Adrenal gland (tissue), 9 donors: ENCODE measurements at regions not wholly inside any gene's neighbourhood (a gene's known extent, or its start where the extent isn't known, plus 50 kb on each side); places are given as distances from the start of the nearest gene placed in this dataset.

ENCODE experiments used
- DNase-seq, 7 donors: peaks; one replicate each; pipeline ENCODE4 v3.0.0-alpha.2; 2019 to 2020
- H3K27ac ChIP-seq, 5 donors: fragments of 200-600 bp; sonication (generic) in 4 of 5; 1 replicate in 3 of 5; 2 replicates in 2 of 5; pipeline versions ENCODE4 v1.5.1 to v1.8.0; 2016 to 2020; ENCODE audit warnings: mild to moderate bottlenecking in 1 of 5
- H3K27me3 ChIP-seq: fragments of 200-600 bp; 2 replicates; pipeline ENCODE4 v1.8.0; 2021
- H3K36me3 ChIP-seq, 2 donors: fragments of 200-600 bp; replicated peaks in 1 of 2; 1 replicate in 1 of 2; 2 replicates in 1 of 2; pipeline versions ENCODE4 v1.5.1 to v1.8.0; 2018 to 2022
- H3K4me1 ChIP-seq, 2 donors: fragments of 200-600 bp; replicated peaks in 1 of 2; 1 replicate in 1 of 2; 2 replicates in 1 of 2; pipeline versions ENCODE4 v1.5.1 to v1.8.0; 2018 to 2021
- H3K4me3 ChIP-seq, 4 donors: fragments of 200-600 bp; sonication (generic) in 3 of 4; one replicate each; pipeline ENCODE4 v1.5.1; 2016 to 2018
- H3K9me3 ChIP-seq, 3 donors: fragments of 200-600 bp; sonication (generic) in 1 of 3; replicated peaks in 1 of 3; 1 replicate in 2 of 3; 2 replicates in 1 of 3; pipeline versions ENCODE4 v1.5.1 to v1.8.0; 2016 to 2021
- CTCF ChIP-seq, 6 experiments: fragments of 450-650 bp in 4 of 6; fragments of 200-600 bp in 2 of 6; sonication (generic) in 1 of 6; IDR thresholded peaks; 1 replicate in 5 of 6; 2 replicates in 1 of 6; pipeline versions ENCODE4 v1.5.1 to v1.8.0; 2016 to 2021; ENCODE audit warnings: antibody characterized with exemption in 6 of 6, mild to moderate bottlenecking in 2 of 6, moderate library complexity in 1 of 6
- POLR2A ChIP-seq, 2 donors: fragments of 450-650 bp; IDR thresholded peaks; one replicate each; pipeline ENCODE4 v1.6.1; 2017; ENCODE audit warnings: antibody characterized with exemption in 2 of 2, mild to moderate bottlenecking in 2 of 2, moderate library complexity in 1 of 2
- WGBS, 4 donors: extraction: QIAGEN DNeasy Blood & Tissue Kit in 2 of 4; methylation state at CpG; one replicate each; pipeline versions ENCODE4 v1.1.5 to v1.1.7; 2013 to 2017; 5-methylcytosine and 5-hydroxymethylcytosine counted together
- intact Hi-C, 2 donors: fragments of 100-400 bp; cut with DNase I; formaldehyde crosslinking; loops; one replicate each; pipeline versions ENCODE4 v1.14.1 to v1.15.0; 2022 to 2023
- donor health status: healthy with polysubstance abuse.
- donor health status: Bipolar disorder and iron deficiency.
- donor health status: DM: yes; HTN: yes; CAD: no.
- donor health status: DM: no; HTN: no; CAD: no.
- donor health status: DM: no; HTN: no; CAD: no.

- Histone ChIP-seq H3K36me3 (no peaks in the 10 kb centered on the region), H3K27ac (no peak overlapping the region), H3K27me3 (no peaks in the 10 kb centered on the region), H3K4me3 (no peak overlapping the region), H3K4me1 (no peaks in the 10 kb centered on the region), H3K9me3 (peaks cover 0 to 3% (median 0%) of the 10 kb centered on the region in 3 donors)
- TF ChIP-seq POLR2A (IDR thresholded peaks at IDR 0.05) = no peak
- TF ChIP-seq CTCF (IDR thresholded peaks at IDR 0.05) = peak; percentile 45 to 66 (median 56)
- WGBS, 4 donors = 46 to 52% (median 50%) methylated on average over 11 to 16 of the region's 16 CpGs
- DNase-seq = peak; percentile 27 to 69 (median 46)
- intact Hi-C loops = loop anchor here in 1 of 2 donors (10.0 kb wide), 1 partner anchor 114 kb away; no protein-coding TSS in a partner anchor
These were observed 1638.3 kb downstream of the MRPL39 start for GRCh38 chr21:23968722-23969647.

- Histone ChIP-seq H3K27ac (no peak overlapping the region), H3K36me3 (no peaks in the 10 kb centered on the region), H3K4me1 (no peaks in the 10 kb centered on the region), H3K4me3 (no peak overlapping the region), H3K9me3 (peaks cover 0 to 3% (median 0%) of the 10 kb centered on the region in 3 donors), H3K27me3 (no peaks in the 10 kb centered on the region)
- WGBS, 4 donors = 55 to 63% (median 58%) methylated on average over 6 of the region's 6 CpGs
- TF ChIP-seq POLR2A (IDR thresholded peaks at IDR 0.05) (no peak), CTCF (IDR thresholded peaks at IDR 0.05) (no peak)
- DNase-seq = no peak
- intact Hi-C loops = loop anchor here in 1 of 2 donors (10.0 kb wide), 1 partner anchor 113 kb away; no protein-coding TSS in a partner anchor
These were observed 1639.3 kb downstream of the MRPL39 start for GRCh38 chr21:23968008-23968407.

- Histone ChIP-seq H3K27ac (no peak overlapping the region), H3K27me3 (no peaks in the 10 kb centered on the region), H3K4me1 (no peaks in the 10 kb centered on the region), H3K9me3 (no peaks in the 10 kb centered on the region), H3K36me3 (no peaks in the 10 kb centered on the region), H3K4me3 (no peak overlapping the region)
- WGBS, 4 donors = 55 to 67% (median 60%) methylated on average over 2 of the region's 2 CpGs
- TF ChIP-seq CTCF (IDR thresholded peaks at IDR 0.05) (no peak), POLR2A (IDR thresholded peaks at IDR 0.05) (no peak)
- no peak for DNase-seq
- intact Hi-C loops = loop anchor here in 1 of 2 donors (10.0 kb wide), 1 partner anchor 109 kb away; no protein-coding TSS in a partner anchor
These were observed 1643.8 kb downstream of the MRPL39 start for GRCh38 chr21:23963454-23963853.

GRCh38 chr21:23960769-23961168 is 1646.5 kb downstream of the MRPL39 start:
- intact Hi-C loops = loop anchor here in 1 of 2 donors (10.0 kb wide), 1 partner anchor 106 kb away; no protein-coding TSS in a partner anchor
- no peak for DNase-seq
- no peak overlapping the region for H3K27ac ChIP-seq
- WGBS, 4 donors = 74 to 79% (median 76%) methylated on average over 2 of the region's 2 CpGs
- TF ChIP-seq POLR2A (IDR thresholded peaks at IDR 0.05) = no peak
- no peak for TF ChIP-seq CTCF (IDR thresholded peaks at IDR 0.05)
- no peak overlapping the region for H3K4me3 ChIP-seq
- H3K9me3 ChIP-seq = no peaks in the 10 kb centered on the region
- H3K36me3 ChIP-seq = no peaks in the 10 kb centered on the region
- no peaks in the 10 kb centered on the region for H3K27me3 ChIP-seq
- no peaks in the 10 kb centered on the region for H3K4me1 ChIP-seq
